Cerebellar nuclear complex (tissue), 1 donor: ENCODE measurements at regions not wholly inside any gene's neighbourhood (a gene's known extent, or its start where the extent isn't known, plus 50 kb on each side); places are given as distances from the start of the nearest gene placed in this dataset.
"Not testable (repeated sequence)": the region's sequence is repeated elsewhere in the genome, so short reads cannot be mapped to it uniquely, and the experiment has no call there.

Source experiments
- DNase-seq, 2 experiments: peaks; one replicate each; lab custom pipeline; 2025; lab: John Stamatoyannopoulos, UW

DNA sequence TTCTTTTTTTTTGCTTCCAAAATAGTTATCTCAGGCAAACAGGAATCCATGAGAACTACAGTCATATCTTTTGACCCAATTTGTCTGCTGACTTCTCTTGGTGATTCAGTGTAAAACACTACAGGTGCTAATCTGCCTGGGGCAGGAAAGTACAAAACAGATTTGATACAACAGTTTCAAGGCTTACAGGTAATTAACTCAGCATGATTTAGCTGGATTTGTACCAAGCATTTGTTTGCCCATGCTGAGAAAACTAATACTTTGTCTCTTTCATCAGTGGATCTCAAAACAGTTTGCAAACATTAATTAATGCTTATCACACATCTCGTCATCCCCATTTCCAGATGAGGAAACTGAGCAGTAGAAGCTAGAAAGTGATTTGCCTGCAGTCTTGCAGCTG, 312.5 kb upstream of the SEMA6A start:
- DNase-seq: no peak

DNA sequence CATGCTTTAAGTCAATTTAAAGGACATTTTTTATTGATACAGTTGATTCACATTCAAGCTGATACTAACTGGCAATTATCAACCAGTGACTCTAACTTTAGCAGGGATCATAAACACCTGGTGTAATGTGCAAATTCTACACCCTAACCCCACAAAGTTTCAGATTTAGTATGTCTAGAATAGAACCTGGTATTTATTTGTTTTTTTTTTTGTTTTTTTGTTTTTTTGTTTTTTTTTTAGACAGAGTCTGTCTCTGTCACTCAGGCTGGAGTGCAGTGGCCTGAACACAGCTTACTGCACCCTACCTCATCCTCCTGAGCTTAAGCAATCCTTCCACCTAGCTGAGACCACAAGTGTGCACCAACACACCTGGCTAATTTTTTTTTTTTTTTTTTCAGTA, 311.2 kb upstream of the SEMA6A start:
- DNase-seq: no peak

DNA sequence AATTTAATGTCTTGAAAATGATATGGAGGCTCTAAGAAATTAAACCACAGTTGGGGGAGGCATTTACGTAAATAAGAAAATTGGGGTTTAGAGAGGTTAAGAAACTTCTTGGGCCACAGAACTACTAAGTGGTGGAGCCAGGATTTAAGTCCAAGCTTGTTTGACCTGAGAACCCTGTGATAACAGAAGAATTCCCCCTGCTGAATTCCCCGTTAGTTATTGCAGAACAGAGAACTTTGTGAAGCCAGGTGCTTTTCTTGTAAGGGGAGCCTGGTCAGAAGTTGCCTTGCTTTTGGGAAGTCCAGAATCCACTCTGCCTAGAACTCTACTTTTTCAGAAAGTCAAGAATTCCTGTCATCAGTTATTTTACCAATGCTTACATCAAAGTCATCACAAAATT, 309.3 kb upstream of the SEMA6A start:
- DNase-seq: no peak

DNA sequence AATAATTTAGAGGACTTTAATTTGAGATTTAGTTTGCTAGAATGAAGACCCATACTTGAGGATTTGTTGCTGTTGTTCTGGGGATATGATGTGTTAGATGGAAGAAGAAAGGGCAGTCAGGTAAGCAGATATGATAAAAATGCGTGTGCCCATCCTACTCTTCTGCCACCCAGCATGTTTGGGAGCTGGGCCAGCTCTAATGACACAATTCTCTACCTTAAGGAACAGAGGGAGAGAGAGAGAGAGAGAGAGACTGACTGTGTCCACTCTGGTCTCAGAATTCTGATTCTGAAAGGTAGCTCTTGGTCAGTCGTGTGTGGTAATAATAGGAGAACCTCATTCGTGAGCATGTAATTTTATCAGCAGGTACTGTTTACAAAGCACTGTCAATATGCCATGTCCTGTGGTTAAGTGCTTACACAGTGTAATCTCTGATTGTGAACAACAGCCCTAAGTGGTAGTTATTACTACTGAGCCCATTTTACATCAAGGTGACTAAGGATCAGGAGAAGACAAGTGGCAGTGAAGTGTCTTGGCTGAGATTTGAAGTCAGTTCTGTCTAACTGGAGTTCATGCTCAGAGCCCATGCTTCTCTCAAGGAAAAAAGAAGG, 307.4 kb upstream of the SEMA6A start:
- DNase-seq: no peak

DNA sequence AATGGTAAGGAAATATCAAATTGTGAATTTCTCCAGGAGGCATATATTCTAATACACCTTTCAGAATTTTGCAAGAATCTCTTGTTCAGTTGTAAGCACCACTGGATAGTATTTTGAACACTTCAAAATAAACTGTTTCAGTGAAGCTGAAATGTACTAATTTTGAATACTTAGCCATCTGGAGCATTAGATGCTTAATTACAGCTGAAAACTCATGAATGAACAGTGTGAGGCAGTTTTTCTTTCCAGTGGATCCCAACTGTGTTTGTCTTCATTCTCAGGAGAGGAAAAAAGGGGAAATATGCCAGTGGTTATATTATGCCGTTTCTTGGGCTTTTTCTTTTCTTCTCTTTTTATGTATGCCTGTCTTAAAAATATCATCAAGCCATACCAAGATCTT, 306.0 kb upstream of the SEMA6A start:
- no peak for DNase-seq

DNA sequence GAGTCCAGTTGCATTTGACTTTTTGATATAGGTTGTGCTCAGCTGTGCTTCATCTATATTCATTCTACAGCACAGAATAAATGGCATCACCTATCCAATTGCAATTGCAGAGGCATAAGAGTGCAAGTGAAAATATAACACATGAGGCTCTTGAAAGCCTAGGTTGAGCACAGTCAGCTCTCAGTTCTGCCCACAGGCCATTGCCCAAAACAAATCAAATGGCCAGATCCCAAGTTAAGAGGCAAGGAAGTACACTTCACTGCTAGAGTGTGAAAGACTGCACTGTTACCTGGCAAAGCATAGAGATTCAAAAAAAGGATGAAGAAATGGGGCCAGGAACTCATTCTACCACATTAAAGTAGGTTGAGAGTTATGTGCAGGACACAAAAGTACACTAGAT, 305.5 kb upstream of the SEMA6A start:
- DNase-seq: no peak

DNA sequence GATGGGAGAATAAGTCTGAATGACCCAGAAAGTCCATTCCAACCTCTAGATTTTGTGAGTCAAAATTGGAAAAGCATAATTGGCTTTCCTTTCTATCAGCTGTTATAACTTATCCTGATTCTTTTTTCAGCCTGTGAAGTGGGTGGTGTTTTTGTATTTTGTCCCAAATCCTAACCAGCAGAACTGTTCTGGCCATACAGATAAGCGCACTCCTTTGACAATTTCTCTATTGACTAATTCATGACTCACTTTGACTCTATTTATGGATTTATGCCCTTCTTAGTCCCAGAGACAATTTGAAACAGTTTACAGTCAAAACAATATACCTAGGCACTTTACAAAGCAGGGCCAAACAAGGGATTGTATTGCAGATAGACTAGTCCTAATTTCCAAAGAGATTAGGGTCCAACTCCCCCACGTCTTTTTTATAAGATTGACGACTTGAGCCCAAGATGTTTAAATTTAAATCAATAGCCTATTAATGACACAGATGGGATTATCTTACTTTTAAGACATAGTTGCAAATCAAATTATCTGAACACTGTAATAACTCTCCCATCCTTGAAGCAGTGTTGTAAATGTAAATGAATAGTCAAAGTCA, 301.7 kb upstream of the SEMA6A start:
- DNase-seq: no peak

DNA sequence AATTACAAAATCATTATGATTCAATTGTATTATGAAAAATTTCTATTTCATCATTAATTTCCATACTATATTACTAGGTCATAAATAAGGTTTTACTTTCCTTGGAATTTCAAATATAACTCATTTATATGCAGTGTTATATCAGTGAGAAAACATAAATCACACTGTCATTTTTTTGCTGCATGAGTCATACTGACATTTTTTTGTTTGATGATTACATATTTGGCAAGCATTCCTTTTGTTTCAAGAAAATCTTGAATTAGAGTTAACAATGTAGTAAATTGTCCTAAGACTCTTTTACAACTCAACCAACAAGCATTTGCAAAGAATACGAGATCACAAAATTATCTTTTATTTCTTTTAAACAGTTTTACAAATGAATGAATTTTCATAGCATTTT, 298.4 kb upstream of the SEMA6A start:
- no peak for DNase-seq

DNA sequence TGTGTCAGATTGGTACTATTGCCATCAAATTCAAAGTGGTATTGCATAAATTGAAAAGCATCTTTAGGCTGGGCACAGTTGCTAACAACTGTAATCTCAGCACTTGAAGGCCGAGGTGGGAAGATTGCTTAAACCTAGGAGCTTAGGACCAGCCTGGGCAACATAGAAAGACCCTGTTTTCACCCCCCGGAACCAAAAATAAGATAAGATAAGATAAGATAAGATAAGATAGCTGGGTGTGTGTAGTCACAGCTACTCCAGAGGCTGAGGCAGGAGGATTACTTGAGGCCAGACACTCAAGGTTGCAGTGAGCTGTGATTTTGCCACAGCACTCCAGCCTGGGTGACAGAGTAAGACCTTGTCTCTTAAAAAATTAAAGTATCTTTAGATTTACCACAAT, 297.9 kb upstream of the SEMA6A start:
- no peak for DNase-seq

DNA sequence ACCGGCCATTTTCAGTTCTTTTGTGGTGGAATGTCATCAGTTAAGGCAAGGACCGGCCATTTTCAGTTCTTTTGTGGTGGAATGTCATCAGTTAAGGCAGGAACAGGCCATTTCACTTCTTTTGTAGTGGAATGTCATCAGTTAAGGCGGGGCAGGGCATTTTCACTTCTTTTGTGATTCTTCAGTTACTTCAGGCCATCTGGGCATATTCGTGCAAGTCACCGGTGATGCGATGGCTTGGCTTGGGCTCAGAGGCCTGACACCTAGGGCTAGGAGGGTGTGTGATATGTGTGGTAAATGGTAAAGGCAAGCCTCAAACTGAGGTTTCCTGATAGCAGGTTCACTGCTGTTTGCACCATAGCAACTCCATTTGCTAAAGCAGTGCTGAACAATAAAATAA, 293.2 kb upstream of the SEMA6A start:
- not testable (repeated sequence) for DNase-seq

DNA sequence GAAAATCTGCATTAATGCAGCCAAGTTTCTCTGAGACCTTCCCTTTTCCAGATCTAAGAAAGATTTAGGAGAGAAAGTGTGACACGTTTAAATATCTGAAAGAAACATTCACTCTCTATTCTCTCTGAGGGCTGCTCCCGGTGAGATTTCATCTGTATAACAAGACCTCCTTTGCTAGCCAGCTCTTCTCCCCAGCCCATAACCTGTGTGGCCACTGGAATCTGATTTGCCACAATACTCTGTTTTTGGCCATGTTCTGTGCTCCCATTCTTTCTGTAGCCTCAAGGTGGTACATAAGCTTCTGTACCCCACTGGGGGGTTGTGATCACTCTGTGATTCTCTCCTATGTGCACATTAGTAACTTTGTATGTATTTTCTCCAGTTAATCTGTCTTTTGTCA, 291.0 kb upstream of the SEMA6A start:
- no peak for DNase-seq

DNA sequence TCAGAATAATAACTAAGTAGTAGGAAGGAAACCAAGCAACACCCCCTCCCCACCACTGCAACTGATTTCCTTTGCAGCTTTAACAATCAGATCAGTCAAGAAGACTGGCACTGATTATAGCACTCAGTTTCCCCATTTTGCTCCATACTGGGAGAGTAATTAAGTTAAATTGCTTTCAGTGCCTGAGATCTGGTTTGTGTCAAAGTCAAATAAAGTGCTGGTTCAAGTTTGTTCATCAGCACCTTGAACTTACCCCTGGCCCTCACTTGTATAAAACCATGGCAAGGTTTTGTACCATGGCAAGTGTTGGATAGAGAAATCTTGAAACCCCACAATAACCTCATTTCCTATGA, 290.2 kb upstream of the SEMA6A start:
- DNase-seq: no peak

DNA sequence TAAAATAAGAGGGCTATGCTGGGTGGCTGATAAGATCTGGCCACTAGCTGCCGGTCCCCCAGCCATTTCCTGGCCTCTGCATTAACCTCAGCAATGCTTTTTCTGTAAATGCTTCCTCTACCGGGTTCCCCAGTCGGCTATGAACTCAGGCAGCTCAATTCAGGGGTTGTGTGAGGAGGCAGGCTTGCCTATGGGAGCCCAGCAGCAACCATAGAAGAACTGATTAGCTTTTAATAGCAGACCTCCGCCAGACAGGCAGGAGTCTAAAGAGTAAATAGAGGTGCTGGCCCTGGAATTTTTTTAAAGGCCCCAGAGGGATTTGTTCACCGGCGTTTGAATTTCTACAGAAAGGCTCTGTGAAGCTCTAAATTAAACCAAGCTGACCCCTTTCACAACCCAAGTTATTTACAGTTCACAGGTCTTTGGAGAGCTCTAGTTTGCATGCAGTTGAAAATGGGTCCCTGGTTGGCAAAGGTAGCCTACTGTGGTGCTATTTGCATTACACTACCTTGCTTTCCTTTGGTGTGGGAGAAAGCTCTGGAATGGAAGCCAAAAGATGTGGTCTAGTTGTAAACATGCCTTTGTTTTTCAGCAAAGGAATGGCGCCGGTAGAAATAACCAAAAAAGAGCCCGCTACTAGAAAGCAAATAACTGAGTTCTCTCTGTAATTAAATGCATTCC, 289.7 kb upstream of the SEMA6A start:
- no peak for DNase-seq

DNA sequence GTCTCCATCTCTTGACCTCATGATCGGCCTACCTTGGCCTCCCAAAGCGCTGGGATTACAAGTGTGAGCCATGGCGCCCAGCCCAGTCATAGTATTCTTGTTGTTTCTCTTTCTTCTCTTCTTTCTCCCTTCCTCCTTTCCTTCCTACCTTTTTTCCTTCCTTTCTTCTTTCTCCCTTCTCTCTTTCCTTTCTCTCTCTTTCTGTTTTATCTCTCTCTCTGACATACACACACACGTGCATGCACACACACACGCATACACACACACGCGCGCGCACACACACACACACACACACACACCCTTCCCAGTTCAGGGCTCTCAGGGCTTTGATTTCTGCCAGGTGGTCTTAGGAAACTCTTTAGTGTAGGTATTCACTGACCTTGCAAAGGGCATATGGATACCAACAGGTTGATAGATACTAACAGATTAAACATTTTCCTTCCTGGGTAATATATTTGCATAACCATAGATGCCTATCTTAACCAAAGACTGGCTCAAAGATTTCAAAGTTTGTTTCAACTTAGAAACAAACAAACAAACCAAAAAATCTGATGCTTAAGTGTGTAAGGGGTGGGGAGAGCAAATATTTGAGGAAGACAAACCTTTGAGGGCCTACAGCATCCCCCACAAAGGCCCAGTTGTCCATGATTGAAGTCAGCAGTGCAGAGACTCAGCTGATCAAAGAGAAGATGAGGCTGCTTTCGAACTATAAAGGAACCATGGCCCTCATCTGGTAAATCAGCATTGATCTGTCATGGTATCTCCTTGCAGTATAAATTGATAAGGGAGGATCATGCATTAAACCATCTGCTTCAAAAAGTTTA, 288.2 kb upstream of the SEMA6A start:
- no peak for DNase-seq

DNA sequence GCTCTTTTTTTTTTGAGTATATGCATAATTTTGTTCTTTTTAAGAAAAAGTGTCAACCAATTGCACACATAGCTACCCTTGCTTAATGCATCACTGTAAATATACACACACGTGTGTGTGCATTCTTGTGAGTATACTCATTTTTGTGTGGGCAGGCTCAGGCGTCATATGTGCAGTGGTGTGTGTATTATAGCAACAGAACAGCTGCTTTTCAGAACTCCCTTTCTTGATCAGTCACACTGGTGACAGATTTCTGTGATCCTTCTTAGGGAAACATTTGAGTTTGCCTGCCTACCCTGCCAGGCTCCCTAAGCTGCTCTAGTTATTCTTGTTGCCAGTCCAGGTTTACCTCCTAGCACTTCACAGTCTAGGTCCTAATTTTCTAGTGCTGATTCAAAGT, 287.0 kb upstream of the SEMA6A start:
- no peak for DNase-seq

DNA sequence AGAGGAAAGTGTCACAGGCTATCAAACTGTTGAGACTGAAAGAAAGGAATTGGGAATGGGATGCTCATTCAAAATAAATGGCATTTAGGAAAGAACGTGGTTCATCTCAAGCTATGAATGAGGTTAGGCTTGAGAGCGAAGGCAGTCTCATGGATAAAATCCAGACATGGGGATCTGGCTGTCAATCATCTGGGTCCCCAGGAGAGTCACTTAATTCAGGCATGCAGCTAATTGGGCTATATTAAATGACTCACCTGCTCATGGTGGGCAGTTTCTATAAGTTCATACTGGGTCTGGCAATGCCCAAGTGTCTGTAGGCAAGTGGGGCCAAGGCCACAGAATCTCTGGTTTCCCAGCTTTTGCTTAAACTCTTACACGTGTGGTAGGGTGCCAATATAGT, 286.5 kb upstream of the SEMA6A start:
- DNase-seq: no peak

DNA sequence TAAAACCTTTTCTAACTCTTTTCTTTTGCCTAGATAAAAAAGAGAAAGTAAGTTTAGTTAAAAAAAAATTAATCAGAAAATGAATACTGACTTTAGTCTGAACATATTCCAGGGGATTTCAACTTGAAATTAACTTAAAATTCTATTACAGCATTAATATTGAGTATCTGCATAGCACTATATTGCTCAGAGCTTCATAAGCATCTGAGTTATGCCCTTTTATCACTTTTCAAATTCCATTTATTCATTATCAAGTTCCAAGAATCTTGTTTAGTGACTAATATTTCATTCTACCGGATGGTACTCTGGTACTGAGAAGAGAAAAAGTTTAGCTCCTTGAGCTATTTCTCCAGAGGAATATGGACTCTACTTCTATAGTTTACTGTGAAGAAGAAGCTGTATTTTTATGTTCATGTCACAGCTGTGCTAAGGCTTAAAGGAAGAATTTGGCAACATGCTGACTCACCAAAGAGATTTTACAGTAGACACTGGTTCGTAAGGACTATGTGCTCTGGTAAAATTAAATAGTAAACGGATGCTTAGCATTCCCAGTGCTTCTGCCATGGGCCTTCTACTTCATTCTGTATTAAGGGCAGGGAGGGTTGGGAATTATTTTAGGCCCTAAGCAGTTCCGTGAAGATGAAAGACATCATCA, 285.2 kb upstream of the SEMA6A start:
- no peak for DNase-seq

DNA sequence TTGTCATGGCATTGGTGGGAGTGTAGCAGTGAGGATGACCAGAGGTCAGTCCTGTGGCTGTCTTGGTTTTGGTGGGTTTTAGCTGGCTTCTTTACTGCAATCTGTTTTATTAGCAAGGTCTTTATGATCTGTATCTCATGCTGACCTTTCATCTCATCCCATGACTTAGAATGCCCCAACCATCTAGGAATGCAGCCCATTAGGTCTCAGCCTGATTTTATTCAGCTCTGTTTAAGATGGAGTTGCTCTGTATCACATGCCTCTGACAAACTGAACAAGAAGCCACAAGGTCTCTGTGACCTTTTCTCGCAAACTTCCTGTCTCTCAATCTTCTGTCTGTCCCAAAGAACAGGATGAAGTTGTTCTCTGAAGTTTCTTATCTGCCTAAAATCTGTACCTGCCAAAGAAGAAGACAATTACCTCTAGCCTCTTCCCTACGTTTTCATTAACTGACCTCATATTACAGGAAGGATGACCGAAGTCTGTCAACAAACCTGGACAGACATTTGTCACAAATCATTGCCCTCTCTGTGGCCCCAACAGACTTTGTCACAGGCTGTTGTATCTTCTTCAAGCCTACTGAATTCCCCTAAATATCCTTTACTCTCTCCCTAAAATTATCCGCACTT, 284.2 kb upstream of the SEMA6A start:
- DNase-seq: no peak

DNA sequence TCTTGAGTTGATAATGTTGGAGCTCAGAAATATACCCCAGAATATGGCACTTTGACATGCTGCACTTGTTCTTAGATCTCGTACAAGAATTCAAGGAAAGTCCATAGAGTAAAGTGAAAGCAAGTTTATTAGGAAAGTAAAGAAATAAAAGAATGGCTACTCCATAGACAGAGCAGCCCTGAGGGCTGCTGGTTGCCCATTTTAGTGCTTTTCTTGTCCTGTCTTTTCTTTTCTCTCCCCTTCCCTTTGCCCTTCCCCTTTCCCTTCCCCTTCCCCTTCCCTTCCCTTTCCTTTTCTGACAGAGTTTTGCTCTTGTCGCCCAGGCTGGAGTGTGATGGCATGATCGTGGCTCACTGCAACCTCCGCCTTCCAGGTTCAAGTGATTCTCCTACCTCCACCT, 283.4 kb upstream of the SEMA6A start:
- not testable (repeated sequence) for DNase-seq

DNA sequence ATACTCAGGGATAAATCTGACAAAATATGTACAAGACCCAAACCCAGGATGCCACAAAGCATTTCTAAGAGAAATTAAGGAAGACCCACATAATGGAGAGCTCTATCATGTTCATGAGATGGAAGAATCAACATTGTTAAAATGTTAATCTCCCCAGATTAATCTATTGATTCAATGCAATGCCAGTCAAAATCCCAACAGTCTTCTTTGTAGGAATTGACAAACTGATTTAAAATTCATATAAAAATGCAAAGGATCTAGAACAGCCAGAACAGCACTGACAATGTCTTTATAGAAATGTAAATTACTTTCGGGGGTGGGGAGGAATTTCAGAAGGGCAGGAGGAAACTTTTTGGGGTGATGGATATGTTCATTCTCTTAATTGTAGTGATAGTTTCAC, 281.6 kb upstream of the SEMA6A start:
- no peak for DNase-seq

DNA sequence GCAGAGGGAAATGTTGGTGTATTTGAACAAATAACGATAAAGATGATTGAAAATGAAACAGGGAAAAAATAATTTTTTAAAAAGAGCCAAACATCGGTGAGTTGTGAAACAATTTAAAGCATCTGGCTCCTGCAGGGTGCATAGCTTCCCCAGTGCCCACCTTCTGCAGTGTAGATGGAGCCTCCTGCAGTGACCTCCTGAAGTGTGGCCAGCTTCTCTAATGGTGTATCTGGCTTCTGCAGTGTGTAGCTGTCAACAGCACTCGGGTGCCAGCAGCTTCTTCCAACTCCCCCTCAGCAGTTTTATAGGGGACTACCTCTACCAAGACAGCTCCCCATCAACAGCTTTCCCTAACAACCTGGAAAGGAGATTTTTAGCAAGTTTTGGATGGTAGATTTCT, 279.4 kb upstream of the SEMA6A start:
- no peak for DNase-seq

DNA sequence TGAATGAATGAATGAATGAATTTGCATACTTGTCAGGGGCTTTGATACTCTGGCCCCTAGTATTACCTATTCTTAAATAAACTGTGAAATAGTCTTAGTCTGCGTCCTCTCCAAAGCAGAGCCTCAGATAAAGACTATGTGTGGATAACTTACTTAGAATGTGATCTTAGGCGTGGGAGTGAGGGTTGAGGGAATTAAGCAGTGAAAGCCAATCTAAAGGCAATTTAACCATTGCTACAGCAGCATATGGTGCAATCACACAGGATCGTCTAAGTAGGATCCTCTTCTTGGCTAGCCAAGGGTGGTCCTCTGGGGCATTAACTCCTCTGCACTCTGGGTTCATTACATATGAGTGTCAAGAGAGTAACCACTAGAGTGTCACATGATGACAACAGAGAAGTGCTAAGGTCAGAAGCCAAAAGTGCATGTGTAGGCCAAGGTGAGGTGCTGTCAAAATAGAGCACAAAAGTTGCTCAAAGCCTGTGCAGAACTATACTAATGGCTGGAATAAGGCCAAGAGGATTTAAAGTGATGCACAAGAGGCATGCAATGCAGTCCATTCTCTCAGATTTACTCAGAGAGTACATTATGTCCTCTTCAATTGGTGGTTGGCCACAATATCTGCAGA, 274.4 kb upstream of the SEMA6A start:
- DNase-seq: no peak
